NCI-H1694 (cell line): ENCODE measurements at regions not wholly inside any gene's neighbourhood (a gene's known extent, or its start where the extent isn't known, plus 50 kb on each side); places are given as distances from the start of the nearest gene placed in this dataset.

ENCODE experiments used
- DNase-seq: peaks from one replicate; lab custom pipeline; 2025; lab: John Stamatoyannopoulos, UW

GRCh38 chr17:13302419-13302818 lies 284.6 kb upstream of the ELAC2 start:
- no peak for DNase-seq

DNA sequence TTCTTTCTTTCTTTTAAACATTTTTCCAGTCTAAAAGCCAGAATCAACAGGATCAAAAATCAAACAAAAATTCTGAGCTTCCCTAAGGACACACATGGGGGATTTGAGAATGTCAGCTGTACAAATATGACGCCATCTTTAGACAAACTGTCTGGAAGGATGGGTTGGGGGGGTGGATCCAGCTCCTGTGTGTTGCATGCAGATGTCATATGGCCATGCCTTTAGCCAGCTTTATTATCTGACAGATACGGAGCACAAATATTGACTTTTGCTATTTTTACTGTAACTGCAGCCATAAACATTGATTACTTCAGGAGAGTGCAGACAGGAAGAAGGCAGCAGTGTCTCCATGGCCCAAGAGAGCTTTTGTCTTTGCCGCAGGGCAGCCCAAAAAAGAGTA lies 279.4 kb upstream of the ELAC2 start:
- DNase-seq = no peak

DNA sequence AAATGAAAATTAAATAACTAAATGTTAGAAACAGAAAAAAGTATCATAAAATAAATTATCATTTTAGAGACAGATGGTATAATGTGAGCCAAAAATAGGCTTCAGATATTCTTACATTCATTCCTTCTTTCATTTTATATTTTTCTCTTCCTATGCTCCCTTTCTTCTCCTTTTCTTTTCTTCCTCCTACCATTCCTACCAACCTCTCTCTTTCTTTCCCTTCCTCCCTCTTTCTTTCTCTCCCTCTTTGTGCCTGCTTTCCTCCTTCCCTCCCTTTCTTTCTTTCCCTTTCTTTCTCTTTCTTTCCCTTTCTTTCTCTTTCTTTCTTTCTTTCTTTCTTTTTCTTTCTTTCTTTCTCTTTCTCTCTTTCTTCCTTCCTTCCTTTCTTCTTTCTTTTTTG lies 275.6 kb upstream of the ELAC2 start:
- DNase-seq = no peak

DNA sequence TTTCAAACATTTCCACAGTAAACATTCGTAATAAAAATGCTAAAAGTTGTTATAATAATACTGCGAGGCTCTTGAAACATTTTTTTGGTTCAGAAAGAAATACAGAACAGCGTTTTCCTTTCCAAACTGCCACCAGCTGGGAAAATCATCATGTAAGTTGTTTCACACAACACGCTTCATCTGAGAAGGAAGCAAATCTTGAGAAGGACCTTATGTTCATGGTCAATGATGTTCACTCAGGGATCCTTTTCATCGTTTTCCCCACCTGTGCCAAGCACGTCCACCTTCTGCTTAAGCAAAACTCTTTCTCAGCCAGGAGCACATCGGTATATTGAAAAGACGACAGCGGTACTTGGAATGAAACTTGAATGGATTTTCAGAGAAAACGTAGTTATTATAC lies 274.5 kb upstream of the ELAC2 start:
- DNase-seq = no peak

GRCh38 chr17:13288248-13288647 lies 270.4 kb upstream of the ELAC2 start:
- no peak for DNase-seq

GRCh38 chr17:13287226-13287625 lies 269.4 kb upstream of the ELAC2 start:
- no peak for DNase-seq

DNA sequence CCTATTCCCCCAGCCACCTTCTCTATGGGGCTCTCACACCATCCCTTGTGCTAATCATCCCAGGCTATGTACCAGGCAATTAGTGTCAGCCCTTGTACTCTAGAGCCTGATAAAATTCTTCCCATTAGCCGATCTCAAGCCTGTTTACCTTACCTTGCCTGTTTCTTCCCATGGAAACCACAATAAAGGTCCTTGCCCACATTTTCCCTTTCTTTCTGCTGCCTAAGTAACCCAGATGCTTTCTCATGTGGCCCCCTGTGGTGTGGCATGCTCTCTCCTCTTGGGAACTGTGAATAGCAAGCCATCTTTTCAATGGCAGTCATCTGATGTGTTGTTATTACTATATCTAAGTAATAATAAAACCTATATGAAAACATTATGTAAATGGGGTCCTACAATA lies 265.8 kb upstream of the ELAC2 start:
- no peak for DNase-seq

DNA sequence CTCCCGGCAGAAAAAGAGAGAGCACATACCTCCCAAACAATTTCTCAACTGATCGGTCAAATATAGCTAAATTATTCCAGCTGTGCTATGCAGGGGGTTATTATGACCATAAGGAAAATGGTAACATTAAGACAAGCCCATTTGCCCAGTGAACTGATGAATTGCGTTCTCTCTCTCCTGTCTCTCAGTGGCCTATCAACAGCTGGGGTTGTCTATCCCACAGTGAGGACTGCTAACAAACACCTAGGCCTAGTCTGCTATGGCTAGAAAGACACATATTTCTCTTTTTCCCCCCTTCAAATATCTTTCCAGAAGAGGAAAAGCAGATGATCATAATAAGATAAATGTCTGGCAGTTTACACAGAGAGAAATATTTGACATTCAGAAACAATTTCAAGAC lies 263.8 kb upstream of the ELAC2 start:
- DNase-seq = no peak

- no peak for DNase-seq
These were observed 256.0 kb upstream of the ELAC2 start for GRCh38 chr17:13273806-13274205.

- DNase-seq = no peak
These were observed 254.5 kb upstream of the ELAC2 start for GRCh38 chr17:13272296-13272695.

GRCh38 chr17:13268791-13269595 lies 251.2 kb upstream of the ELAC2 start:
- no peak for DNase-seq

DNA sequence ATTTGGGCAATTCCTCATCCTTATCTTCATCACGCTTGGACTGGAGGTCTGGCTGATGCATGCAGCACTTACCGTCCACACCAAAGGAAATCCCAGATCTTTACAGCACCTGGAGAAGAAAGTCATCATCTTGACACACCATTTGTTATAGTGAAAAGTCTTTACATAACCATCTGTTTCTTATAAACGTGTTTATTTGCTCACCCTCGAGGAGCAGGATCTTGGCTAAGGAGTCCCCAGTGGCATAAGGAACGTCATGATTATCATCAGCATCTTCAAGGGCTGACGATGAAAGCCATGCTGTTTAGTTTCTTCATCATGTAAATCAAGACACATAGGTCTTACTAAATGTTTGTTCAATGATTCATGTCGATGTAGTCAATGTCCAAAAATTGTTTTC lies 248.8 kb upstream of the ELAC2 start:
- no peak for DNase-seq

- DNase-seq = no peak
These were observed 247.5 kb upstream of the ELAC2 start for GRCh38 chr17:13265311-13265710.

- no peak for DNase-seq
These were observed 245.9 kb upstream of the ELAC2 start for GRCh38 chr17:13263746-13264145.

DNA sequence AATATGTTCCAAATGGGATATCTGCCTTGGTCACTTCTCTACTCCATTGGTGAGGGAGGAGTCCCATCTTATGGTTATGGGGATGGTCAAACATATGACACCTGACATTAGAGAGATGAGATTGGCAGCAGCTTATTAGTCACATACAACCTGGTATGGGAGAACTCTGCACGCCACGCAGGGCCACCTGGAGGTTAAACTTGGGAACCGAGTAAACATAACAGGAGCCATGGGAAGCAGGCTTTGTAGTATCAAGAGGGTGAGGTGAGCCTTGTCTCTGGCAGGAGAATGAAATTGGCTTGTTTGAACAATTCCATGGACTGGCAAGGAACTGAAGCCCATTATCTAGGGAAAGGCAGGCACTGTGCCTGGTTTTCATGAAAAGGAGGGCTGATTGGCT lies 238.7 kb upstream of the ELAC2 start:
- no peak for DNase-seq

DNA sequence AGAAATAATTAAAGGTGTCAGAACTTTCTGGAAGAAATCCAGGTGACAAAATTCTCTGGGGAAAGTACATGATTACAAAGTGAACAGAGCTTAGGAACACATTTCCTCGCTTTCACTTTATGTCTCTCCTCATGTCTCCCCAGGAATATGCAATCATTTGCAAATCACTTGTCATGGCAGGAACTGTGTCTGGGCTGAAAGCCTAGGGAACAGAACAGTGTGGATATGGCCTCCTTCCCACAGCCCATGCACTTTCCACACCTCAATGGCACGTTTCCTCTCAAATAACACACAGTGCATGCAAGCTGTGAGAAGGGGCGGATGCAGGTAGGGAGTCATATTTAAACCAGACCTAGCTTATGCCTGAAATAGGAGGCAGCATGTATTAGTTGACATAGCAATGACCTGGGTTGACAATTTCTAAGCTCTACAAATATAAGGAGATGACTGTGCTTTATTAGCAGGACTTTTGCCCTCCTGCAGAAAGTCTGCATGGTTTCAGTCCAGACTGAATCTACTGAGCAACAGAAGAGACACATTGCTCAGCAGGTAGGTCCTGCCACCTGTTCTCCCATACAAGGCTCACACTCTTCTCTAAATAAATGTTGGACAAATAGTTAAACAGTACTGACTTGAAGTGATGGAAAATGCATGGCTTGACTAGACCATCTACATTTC lies 236.0 kb upstream of the ELAC2 start:
- no peak for DNase-seq

DNA sequence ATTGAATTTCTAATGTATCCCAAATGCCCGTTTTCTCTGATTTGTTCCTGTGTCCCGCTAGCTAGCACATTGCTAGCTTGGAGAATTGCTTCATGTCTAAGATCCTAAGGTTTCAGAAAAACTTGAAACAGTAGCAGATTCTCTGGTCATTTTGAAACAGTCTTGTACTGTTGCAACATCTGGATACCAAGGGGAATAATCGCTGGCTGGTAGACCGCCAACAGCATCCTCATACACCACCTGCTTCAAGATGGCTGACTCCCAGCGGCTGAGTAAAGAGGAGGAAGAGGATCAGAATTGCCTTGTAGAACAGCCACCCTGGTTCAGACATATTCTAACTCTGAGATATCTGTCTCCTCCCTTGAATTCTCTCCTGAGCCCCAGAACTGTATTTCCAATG lies 226.7 kb upstream of the ELAC2 start:
- no peak for DNase-seq

DNA sequence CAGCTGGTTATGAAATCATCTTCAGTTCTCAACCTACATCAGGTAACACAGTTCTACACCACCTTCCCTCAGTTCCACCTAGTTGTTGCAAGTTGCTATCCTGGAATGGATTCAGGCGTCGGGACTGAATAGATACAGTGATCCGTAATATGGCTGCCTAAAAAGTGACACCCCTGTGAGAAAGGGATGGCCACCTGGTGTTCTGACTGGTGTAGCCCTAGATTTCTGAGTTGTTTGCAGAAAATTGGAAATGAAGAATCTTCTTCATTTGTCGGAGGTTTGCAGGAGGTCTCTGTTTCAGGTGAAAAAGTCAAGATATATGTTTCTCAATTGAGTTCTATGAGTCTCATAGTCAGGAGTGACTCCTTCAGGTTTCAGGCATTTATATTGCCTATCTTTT lies 225.8 kb upstream of the ELAC2 start:
- DNase-seq = no peak

DNA sequence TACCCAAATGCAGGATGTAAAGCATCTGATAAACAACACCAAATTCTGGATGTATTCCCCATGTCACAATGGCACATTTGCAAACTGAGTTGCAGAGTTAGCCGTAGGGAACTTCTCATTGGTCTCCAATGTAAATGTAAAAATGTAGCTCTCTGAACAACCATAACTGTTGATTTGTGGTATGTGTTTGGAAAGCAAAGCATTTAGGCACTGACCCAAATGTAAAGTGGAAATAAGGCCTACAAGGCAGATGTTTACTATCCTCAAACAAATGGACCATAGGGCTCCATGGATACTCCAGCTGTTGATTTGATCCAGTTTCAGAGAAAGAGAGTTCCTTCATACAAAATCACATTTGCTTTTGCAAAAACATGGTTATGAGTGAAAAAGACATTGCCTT lies 223.0 kb upstream of the ELAC2 start:
- no peak for DNase-seq

GRCh38 chr17:13230350-13231264 lies 212.8 kb upstream of the ELAC2 start:
- no peak for DNase-seq

DNA sequence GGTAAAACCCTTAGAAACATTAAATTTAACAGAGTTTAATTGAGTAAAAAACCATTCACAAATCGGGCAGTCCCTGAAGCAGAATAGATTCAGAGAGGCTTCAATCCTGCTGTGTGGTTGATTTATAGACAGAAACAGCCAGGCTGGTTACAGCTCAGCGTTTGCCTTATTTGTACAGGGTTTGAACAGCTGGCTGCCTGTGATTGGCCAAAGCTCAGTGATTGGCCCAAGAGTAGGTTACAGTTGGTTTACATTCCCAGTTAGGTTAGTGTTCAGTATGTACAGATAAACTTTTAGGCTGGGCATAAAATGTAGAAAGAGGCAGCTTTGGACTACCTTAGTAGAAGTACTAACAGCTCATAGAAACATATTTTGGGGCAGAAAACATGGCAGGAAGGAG lies 210.4 kb upstream of the ELAC2 start:
- no peak for DNase-seq

- no peak for DNase-seq
These were observed 205.1 kb upstream of the ELAC2 start for GRCh38 chr17:13222975-13223374.

- no peak for DNase-seq
These were observed 195.0 kb upstream of the ELAC2 start for GRCh38 chr17:13212860-13213259.
